Dermis blood vessel endothelial cell (primary cell): ENCODE measurements at regions not wholly inside any gene's neighbourhood (a gene's known extent, or its start where the extent isn't known, plus 50 kb on each side); places are given as distances from the start of the nearest gene placed in this dataset.
"Not testable (repeated sequence)": the region's sequence is repeated elsewhere in the genome, so short reads cannot be mapped to it uniquely, and the experiment has no call there.

ENCODE experiments used
- DNase-seq: peaks from one replicate; pipeline ENCODE4 v3.0.0; 2010

DNA sequence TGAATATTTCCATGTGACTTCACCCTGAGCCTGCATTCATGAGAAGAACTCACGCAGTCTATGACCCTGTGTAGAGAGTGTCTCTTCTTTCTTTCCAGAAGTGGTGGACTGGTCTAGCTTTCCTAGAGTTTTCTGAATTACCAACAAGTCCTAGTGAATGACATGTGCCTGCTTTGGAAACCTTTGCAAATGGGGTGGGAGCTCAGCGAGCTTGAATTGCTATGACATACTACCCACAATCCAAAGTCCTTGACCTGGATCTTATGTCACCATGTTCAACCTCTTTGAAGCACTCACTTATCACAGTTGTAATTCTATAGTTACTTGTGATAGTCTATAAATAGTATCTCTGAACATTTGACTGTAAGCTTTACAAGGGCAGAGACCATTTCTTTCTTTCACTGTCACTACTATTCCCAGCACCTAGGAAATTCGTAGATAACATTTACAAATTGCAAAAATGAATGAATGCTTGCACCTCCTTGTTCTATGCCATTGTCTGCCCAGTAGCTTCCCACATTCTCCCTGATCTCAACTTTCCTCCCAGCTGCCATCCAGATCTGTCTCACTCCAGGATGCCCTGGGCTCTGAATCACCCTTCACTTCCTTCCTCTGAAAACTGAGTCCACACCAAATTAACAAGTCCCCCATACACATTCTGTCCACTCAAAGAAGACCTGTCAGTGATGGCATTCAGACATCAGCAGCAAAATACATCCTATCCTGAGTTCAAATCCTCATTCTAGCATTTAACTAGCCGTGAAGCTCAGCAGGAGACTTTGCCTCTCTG is 201.9 kb upstream of the SESN3 start:
- DNase-seq, result peak; percentile 1

DNA sequence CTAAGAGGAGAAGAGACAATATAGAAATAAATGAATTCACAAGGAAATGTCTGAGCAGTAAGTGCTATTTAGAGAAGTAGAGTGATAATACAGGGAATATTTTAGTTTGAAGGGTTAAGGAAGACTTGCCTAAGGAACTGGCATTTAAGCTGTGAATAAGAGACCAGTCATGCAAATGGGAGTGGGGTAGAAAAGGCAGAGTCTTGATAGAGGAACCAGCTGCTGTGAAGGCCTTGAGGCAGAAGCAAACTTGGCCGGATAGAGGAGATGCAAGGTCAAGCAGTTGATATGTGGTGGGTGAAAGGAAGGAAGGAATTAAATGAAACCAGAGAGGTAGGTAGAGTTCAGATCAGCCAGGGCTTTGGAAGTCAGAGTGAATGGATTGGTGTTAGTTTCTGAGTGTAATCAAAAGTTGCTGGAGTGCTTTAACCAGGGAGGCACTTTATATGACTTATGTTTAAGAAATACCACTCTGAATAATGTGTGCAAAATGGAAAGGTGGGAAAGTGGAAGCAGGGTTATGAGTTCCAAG is 198.4 kb upstream of the SESN3 start:
- no peak for DNase-seq

DNA sequence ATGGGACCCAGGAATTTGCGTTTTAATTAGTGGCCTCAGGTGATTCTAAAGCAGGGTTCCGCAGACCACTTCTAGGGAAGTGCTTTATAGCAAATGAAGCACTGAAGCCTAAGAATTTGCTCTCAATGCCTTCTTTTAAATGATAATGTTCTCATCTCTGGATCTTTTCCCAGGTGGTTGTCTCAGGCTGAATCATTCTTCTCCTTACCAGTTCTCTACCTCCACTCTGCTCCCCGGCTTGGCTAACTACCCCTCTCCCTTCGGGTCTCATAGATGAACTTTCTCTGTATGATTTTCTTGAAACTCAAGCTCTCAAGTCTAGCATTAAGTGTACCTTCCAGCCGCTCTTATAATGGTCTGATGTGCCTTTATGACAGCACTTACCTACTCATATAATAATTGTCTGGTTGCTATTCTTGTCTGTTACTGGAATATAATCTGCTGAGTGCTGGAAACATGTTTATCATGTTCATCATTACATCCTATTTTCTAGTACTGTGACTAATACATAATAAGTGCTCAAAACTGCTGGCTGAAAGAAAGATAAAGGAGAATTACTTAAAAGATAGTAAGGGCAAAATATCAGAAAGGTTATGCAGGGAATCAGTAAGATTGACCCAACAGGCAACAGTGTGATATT is 195.9 kb upstream of the SESN3 start:
- DNase-seq, result no peak

DNA sequence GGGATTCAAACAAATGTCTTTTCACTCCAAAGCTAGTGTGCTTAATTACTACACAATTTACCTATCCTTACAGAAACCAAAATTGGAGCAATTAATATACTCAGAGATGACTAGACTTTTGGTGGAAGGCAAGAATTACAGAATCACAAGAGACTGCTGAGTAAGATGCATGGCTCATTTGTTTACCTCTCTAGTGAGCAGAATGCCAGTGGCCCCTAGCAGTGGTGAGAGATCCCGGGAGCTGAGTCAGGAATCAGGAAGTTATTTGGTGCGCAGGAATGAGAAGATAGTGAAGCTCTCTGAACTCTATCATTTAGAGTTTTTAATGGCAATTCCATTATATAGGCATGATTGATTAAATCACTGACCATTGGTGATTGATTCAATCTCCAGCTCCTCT is 188.9 kb upstream of the SESN3 start:
- no peak for DNase-seq

DNA sequence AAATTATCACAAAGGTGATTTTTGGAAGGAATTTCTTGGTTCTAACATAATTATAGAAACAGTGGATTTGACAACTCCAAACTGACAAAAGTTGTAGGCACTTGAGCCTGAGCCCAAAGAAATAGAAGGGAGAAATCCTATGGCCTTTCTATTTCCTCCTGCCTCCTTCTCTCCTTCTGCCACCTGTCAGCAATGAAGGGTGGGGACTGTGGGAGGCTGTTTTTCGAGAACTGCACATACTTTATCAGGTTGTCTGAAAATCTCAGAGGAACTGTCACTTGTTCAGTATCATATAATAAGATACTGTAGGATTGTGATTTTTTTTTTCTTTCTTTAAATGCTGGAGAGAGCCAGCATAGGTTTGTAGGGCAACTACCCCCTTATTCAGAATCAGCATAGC is 187.9 kb upstream of the SESN3 start:
- DNase-seq, result no peak

DNA sequence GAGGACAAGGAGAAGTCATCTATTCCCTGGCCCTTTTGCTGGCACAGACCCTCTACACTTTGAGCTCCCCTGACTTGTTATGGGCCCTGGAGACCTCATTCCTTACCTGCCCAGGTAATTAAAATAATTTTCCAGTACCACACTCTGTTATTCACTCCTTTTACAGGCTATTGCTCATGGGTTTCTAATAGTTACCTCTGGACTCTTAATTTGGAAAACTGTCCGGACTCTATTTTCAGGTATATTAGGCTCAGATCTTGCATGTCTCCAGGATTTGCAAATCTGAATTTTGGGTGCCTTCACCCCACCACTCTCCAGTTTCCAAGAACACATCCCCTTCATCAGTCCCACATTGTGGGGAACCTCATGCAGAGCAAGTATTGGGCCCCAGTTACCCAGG is 186.8 kb upstream of the SESN3 start:
- no peak for DNase-seq

DNA sequence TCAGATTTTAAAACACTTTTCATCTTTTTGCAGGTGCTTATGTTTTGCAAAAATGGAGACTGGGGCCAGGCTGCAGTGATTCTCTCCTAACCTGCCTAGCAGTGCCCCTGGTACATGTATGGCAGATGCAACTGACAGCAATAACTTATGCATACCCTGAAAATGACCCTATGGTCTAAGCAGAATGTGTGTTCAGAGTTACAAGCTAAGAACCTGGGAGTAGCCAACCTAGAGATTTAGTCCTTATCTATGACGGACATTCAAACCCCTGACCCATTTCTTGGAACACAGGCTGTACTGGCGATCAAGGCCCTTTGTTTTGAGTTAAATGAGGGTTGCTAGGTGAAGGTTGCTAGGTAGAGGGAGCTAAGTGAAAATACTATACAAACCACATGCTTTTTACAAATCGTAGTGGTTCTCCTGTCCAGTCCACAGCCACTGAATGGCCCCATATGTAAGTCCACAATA is 184.9 kb upstream of the SESN3 start:
- DNase-seq, result no peak

DNA sequence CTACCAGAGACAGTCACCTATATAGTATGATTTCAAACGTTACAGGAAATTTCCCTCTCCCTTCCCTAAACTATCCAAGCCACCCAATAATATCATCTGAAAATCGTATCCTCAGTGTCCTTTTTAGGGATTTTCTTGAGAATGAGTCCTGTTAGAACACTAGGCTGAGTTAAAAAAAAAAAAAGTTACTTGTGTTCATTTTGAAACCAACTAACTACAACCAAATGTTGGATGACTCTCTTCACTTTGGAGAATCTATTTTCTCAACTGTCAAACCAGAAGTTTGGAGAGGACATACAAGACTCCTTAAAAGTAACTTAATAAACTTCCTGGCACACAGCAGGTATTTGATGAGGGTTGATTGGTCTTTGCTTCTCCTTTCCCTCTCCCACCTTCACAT is 183.2 kb upstream of the SESN3 start:
- no peak for DNase-seq

DNA sequence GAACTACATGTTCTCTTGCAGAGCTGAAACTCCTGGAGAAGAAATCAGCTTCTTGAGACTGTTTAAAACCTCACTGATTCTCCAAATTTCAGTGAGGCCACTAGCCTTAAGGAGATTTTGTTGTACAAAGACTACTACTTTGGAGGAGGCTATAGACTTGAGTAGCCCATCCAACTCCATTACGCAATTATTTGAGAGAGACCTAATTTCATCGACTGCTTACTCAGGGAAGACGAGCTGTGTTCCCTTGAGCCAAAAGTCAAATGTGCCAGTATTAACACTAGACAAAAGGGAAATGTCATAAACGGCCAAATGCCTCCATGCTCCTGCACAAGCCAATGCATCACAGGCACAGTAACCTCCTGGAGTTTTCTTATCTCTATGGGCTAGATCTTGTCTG is 182.8 kb upstream of the SESN3 start:
- no peak for DNase-seq

DNA sequence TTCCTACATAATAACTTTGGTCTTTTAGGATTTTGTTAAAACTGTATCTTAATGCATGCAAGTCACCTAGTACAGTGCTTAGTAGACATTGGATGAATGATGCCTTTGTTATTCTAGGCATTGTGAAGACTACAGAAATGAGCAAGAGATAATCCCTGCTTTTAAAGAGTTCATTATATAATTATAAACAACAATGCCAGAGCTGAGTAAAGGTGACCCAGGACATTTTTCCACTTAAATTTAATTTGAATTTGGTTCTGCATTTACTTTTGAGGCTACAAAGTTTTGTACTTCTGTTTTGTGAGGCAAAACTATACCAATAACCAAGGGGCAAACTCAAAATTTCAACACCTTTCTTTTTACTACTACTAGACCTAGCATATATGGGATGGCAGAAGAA is 182.0 kb upstream of the SESN3 start:
- no peak for DNase-seq

DNA sequence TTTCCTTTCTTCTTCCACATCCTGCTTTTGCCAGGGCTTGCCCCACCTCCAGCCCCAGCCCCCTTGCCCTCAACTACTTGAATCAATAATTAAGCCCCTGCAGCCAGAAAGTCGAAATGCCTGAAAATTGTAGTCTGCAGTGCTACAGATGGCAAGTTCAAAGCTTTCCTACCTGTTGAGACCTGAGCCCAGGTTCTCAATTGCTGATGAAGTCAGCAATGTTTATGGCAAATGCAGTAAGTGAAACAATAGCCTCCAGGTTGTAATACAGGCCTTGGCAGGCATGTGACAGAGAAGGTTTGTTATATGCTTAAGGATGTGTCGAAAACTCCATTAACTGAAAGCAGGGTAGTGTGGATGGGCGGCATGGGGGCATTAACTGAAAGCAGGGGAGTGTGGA is 181.1 kb upstream of the SESN3 start:
- no peak for DNase-seq

DNA sequence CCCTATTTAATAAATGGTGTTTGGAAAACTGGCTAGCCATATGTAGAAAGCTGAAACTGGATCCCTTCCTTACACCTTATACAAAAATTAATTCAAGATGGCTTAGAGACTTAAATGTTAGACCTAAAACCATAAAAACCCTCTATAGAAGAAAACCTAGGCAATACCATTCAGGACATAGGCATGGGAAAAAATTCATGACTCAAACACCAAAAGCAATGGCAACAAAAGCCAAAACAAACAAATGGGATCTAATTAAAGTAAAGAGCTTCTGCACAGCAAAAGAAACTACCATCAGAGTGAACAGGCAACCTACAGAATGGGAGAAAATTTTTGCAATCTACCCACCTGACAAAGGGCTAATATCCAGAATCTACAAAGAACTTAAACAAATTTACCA is 179.7 kb upstream of the SESN3 start:
- not testable (repeated sequence) for DNase-seq

DNA sequence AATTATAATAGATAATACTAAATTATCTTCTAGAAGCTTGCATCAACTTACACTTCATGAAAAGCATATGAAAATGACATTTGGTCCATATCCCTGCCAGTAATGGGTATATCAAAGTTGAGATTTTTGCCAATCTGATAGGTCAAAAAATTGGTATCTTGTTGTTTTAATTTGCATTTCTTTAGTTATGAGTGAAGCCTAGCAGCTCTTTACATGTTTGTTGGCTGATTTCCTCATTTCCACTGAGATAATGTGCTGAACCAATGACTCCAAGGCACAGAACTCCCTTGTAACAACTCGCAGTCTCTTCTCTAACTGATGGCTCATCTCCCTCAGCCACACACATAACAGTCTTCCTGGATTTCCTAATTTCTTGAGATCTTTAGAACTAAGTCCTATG is 175.3 kb upstream of the SESN3 start:
- no peak for DNase-seq

DNA sequence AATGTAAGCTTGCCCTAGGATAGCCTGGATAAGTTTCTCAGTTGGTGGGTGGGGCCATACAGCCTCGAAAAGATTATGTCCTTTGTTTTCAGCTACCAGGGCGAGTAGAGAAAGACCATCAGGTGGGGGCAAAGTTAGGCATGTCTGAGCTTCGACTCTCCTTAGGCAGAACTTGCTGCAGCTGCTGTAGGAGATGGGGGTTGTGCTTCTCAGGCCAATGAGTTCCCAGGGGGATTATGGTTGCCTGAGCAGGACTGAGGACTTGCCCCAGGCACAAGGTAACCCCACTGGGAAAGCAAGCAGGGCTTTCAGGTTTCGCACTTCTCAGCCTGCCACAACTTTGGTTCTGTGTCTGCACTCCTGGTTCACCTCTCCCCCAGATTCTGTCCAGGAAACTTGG is 173.4 kb upstream of the SESN3 start:
- DNase-seq, result no peak

DNA sequence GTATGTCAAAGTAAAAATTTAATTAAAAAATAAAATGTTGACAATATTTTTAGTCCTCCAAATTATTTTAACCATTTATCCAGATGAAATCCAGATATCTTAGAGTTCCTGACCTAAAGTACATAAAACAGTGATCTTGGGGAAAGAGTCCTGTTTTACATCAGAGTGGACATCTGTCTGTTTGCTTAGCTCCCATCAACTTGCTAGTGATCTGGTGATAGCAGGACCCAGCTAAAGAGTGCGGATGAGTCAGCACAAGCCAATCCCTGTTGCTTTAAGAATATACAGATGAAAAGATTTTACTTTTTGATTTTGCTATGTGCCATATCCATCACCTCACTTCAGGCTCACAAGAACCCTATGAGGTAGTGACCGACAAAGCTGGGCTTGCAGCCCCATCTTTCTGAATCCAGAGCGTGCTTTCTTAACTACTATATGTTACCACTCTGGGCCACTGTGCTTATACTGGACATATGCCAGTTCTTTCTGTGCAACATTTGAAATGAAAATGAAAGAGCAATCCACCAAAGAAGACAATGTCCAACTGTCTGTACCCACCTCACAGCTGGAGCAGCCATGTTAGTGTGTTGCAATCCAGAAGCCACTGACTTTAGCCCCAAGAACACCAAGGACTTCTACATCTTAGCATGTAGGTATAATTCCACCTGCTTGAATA is 167.6 kb upstream of the SESN3 start:
- no peak for DNase-seq

DNA sequence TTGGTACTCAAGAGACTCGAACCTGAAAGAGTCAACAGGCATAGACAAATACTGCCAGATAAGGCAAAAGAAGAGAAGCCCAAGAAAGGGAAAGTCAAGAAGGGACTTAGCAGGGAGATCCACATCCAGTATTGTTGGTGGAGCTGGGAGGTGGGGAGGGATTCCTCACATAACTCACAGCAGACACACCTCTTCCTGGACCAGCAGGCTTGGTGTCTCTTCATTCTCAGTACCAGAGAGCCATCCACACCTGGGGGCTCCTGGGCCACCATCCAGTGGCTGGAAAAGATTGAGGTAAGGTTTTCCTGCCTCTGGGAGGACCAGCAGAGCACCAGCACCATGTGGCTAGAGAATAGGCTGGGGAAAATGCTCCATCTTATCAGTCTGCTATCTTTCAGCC is 161.6 kb upstream of the SESN3 start:
- DNase-seq, result no peak

DNA sequence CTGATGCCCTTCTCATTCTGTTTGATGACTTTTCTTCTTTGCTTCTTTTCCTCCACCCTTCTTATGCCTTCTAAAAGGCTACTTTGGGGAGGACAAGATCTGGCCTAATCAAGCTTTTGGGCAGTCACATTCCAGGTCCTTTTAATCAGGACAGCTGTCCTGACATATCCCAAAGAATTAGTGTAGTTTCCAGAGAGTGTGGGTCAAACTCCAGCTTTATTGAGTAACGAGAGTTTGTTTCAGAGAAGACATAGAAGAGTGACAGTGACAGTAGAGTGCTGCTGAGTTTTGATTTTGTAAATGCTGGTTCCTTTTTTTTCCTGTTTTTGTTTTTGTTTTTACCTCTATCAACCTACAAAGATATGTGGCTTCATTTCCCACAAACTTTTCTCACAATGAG is 158.4 kb upstream of the SESN3 start:
- no peak for DNase-seq

DNA sequence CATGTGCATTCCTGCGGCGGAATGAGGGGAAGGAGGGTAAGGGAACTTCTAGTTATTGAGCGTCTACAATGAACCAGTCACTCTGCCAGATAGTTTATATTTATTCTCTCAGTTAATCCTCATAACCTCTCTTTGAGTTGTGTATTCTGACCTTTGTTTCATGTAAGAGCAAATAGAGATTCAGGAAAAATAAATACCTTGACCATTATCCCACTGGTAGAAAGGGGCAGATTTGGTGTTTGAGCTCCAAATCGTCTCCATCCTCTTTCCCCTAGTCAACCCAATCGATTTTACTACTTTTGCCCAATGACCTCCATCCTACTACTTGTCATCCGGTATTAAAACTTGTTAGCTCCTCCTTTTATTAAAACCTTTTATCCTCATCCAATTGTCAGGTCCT is 157.1 kb upstream of the SESN3 start:
- no peak for DNase-seq

DNA sequence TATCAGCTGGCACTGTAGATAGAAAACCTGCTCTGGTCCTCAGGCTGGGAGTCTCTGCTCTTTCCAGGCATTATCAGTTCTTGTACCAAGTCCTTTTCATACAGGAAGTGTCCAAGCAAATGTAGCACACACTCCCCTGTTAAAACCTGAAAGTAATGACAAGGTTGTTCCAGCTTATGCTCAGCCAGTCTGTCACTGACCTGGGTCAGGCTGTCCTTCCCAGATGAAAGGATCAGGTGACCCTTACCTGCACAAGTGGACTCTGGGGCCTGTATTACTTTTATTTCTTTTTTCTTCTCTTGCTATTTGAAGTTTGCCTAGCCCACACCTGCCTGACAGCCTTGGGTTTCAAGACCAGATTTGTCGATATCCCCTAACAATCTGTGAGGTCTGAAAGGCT is 156.3 kb upstream of the SESN3 start:
- no peak for DNase-seq

DNA sequence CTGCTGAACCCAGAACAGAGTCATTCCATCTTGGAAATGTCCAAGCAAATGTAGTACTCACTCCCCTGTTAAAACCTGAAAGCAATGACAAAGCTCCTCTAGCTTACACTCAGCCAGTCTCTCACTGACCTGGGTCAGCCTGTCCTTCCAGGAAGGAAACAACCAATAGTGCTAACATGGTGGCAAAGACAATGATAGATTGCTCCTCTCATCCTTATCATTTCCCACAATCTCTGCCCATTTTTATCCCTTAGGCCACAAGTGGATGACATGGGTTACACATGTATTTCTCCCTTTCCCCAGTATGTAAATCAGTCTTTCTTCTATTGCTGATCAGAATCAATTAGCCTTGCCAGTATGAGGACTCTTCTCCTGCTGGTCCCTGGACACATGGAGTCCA is 154.6 kb upstream of the SESN3 start:
- DNase-seq, result no peak

DNA sequence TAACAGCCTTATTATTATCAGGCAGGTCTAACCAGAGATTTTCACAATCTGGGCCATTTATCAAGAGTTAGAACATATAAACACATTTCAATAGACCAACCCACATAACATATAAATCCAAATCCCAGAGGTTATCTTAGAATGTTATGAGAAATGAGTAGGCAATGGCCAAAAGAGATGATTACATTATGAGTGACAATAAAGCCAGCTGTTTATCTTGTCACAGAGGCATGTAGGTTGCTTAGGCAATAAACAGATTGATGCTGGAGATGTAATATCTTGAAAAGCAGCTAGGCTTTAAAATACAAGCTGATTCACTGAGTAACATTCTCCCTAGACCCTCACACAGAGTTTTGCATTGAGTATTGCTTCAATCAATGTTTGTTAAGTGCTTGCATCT is 148.5 kb upstream of the SESN3 start:
- no peak for DNase-seq

DNA sequence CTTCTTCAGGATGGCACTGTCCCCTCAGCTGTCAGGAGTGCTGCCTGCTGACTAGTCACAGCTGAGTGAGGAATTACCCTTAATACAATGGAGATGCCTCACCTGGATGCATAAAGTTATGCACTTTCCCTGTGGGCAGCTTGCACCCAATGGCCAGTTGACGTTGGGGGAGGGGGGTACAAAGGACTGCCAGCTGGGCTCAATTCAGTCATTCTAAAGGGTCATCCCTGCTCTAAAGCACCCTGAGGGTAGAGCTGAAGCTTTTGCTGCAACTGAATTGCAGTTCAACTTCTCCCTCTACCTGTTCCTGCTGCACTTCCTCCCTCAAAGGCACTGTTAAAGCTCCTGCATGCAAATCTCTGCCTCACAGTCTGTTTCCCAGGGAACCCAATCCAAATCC is 147.8 kb upstream of the SESN3 start:
- no peak for DNase-seq

DNA sequence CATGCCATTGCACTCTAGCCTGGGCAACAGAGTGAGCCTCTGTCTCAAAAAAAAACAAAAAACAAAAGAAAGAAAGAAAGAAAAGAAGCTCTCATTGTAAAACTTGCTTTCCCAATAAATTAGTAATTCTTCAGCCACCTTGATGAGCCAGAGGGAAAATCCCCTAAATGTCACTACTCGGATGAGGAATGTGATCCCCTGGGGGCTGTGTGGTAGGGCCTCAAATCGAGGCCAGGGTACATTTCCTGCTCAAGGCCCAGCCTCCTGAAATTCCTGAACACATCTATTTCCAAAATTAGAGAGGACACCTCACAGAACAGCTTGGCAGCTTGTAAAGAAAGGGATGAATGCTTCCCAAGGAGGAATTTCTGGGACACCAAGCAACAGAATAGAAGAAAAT is 147.1 kb upstream of the SESN3 start:
- no peak for DNase-seq

DNA sequence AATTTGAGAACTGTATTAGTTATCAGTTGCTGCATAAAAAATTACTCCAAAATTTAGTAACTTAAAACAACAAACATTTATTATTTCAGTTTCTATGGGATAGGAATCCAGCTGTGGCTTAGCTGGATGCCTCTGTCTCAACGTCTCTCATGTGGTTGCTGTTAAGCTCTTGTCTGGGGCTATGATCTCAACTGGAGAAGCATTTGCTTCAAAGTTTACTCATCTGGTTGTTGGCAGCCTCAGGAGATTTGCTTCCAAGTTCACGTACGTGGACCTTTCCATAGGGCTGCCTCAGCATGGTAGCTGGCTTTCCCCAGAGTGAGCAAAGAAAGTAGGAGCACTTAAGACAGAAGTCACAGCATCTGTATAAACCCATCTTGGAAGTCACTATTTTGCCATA is 144.9 kb upstream of the SESN3 start:
- DNase-seq, result no peak
